ENCODE measurements at regions not wholly inside any gene's neighbourhood (a gene's known extent, or its start where the extent isn't known, plus 50 kb on each side); places are given as distances from the start of the nearest gene placed in this dataset.
A peak's percentile ranks its signal among the peaks of the same experiment; 100 is the strongest.

DNA sequence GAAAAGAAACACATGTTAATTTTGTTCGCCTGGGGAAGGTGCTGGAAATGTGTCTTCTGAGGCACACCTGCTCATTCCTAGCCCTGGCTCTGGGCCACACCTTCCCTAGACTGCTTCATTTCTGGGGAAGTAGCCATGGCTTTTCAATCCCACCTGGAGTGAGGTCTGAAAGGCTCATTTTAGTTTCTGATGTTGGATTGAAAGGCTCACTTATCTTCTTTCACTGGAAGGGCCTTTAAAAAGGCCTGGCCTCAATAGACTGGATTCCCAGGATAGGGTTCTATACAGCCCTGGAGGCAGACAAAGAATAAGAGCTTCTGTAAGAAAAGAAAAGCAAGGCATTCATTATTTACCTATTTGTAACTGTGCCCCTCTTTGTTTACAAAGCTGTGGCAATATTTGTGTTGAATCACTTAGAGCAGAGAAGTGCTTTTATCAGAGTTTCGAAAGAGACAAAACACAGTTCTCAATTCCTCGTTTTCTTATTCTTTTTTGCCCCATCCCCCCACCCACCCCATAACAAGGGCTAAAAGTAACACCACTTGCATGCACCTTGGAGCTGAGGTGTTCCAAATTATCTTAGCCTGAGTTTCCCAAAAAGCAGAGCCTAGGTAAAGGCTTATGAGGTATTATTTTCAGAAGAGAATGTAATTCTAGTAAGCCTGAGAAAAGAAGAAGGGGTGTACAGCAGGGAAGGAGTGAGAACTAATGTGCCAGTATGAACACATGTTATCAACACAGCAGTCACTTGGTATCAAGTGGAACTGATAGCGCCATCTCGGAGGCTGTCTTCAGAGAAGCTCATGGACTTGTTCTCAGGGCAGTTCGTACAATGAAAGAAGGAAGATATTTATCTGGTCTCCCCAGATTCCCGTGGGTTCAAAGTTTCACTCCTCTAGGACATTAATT lies 413.1 kb downstream of the KCTD16 start:
- DNase-seq (ENCODE audit: low read depth in 4 of 4, low spot score in 2 of 4): no peak

DNA sequence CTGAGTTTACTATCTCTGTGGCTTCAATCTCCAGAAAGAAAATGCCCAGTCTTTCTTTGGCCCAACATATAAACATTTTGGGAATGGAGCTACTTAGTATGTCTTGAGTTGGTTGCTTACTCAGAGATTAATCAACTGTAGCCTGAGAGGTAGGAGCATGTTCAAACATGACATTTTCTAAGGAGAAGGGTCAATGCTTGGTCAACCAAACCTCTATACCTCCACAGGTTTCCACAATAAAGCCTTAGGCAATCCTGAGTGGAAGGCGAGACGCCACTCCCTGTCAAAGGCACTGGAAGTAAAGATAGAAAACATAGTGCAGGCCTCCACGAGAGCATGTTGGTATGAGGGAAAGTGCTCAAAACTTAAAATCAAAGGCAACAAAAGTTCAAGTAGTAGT lies 411.4 kb downstream of the KCTD16 start:
- DNase-seq (ENCODE audit: low read depth in 4 of 4, low spot score in 2 of 4): no peak

DNA sequence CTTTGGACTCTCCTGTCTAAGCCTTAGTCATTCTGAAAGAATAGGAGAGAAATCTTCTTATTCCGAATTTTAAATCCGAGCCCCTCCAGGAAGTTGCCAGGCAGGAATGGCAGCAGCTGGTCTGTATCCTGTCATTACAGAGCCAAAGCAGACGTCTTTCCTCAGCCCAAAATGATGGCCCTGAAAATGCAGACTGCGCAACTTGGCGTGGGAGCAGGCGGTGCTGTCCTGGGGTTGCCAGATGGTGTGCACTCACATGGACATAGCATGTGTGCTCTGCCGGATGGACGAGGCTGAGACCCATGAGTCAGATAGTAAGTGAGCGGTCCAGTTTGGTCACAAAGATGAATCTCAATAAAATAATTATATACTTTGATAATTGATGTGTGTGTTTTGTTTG lies 410.4 kb downstream of the KCTD16 start:
- no peak for DNase-seq (ENCODE audit: low read depth in 4 of 4, low spot score in 2 of 4)

DNA sequence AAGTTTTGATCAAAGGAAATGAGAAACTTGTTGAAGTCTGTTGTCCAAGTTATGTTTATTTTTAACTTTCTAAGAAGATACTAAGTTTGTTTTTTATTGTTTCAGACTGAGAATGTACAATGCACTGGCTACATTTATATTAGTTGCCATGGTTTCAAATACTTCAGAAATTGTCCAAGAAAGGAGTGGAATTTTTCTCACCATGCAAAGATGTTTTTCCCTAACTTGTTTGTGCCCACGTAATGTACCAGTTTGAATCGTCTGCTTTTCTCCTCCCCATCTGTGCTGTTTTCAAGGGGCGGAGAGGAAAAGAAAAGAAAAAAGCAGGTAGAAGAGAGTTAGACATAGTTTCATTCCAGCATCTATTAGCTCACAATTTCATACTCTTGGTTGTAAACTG lies 407.0 kb downstream of the KCTD16 start:
- no peak for DNase-seq (ENCODE audit: low read depth in 4 of 4, low spot score in 2 of 4)

DNA sequence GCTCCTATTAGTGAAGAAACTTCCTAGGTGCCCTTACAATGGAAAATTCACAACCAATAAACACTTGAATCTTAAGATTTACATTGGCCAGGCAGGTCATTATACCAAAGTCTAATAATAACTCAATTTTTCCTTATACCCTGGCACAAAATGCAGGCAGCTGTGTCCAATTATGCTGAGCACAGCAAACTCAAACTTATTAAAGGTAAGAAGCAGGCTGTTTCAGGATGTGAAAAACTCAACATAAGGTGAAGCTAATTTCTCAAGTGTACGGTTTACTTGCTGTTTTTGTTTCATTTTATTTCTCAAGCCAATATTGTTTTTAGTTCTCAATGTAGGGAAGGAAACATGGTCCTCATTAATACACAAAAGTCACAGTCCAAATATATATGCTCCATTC lies 405.1 kb downstream of the KCTD16 start:
- no peak for DNase-seq (ENCODE audit: low read depth in 4 of 4, low spot score in 2 of 4)

DNA sequence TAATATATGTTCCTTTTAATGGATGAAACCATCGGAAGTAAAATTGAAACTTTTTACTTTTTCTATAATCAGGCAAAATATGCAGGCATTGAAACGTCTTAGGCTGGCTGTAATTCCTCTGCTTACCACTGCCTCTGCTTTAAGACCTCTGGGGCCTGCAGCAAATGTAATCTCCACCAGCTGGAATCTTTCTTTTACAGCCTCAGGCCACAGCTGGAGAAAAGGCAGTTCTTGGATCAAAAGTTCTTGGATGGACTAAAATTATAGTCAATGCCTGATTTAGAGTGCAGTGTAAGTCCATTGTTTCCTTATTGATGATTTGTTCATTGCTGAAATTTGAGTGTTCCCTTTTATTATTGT lies 396.7 kb downstream of the KCTD16 start:
- no peak for DNase-seq (ENCODE audit: low read depth in 4 of 4, low spot score in 2 of 4)

DNA sequence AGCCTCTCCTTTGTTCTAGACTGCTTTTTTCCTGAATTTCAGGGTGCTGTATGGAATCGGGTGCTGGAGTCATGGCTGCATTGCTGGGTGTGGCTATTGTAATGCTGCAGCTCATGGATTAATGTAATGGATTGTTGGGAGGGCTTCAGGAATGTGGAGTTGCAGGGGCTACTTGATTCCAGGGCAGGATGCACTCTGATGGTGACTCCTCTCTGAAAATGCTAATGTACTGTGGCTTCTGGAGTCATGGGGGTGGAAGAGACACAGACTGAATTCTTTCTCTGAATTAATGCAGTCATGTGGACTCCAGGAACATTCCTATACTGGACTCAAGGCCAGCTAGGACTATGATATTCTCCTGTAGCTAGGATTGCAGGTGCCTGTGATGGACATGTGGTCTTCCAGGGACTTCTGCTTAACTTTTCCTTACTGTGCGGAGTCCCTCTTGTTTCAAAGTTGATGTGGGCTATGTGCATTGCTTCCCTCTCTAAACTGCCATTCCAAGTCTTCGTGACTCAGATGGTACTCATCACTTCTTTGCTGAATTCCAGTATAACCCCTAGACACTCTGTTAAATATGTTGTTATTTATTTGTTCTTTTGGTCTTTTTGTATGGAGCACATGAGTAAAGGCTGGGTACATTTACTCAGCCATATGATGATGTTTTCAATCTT lies 396.2 kb downstream of the KCTD16 start:
- no peak for DNase-seq (ENCODE audit: low read depth in 4 of 4, low spot score in 2 of 4)

DNA sequence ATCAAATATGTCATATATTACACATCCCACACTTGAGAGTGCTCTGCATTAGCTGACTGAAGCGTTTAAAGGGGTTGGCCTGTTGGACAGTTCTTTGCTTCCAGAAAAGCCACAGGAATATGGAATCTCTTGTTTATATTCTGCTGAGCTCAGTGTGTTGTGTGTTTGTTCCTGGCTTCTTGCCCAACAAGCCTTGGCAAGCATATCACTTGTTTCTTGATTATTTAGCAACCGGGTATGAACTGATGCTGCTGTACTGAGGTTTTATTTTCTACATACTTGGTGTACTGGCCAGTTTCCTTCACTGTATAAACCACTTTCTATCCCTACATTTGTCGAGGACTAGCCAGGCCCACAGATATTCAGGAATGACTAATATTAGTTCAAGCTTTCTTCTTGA lies 378.9 kb downstream of the KCTD16 start:
- DNase-seq (ENCODE audit: low read depth in 4 of 4, low spot score in 2 of 4): peak in 3 of 4 donors; percentile 9 to 38 (median 10)

DNA sequence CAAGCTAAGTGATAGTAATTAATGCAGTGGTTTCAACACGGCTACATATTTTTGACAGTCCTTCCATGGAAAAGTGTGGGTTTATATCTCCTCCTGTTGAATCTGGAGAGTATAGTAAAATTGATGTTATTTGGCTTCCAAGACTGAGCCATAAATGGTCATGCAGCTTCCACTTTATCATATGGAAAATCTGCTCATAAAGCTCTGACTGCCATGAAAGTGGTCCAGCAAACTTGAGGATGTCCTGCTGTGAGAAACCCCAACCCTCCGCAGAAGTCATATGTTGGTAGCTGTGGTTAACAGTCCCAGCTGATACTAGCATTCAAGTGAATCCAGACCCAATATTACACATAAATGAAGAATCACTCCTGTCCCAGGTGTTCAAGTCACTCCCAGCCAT lies 378.3 kb downstream of the KCTD16 start:
- no peak for DNase-seq (ENCODE audit: low read depth in 4 of 4, low spot score in 2 of 4)

DNA sequence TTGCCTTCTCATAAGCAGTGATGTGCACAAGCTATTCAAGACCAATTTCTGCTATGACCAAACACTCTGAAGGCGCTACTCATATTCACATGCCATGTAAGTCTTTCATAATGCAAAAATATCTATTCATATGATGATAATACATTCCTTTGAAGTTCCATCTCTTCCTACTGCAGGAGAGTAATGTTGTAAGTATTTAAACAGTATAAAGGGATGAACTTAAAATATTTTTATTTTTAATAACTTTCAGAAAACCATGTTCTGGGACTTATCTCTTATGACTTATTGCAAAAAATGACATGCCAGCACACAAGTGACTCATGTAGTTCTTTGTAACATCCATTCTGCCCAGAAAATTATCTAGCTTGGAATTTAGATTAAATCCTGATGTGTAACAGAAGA lies 376.4 kb downstream of the KCTD16 start:
- DNase-seq (ENCODE audit: low read depth in 4 of 4, low spot score in 2 of 4): no peak

DNA sequence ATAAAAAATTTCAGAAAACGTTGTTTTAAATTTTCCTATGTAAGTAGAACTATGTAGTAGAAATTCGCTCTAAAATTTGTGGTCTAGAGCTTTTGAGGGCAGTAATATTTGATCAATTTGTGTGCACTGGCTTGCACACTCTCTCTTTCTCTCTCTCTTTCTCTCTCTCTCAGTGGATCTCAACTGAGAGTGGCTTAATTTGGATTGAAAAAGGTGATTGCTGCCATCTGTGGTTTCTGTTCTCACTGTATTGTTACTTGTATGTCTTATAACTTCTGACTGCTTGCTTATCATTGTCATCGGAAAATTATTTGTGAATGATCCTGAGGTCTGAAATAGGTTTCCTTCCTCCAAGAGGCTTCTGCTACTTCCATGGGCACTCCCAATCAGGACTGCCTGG lies 368.2 kb downstream of the KCTD16 start:
- DNase-seq (ENCODE audit: low read depth in 4 of 4, low spot score in 2 of 4): no peak
